ENCODE measurements at regions not wholly inside any gene's neighbourhood (a gene's known extent, or its start where the extent isn't known, plus 50 kb on each side); places are given as distances from the start of the nearest gene placed in this dataset.

GRCh38 chr10:33799281-33799943, 464.9 kb upstream of the NRP1 start:
- Histone ChIP-seq H3K4me3 (ENCODE audit: low read length) (no peak overlapping the region), H3K9me3 (ENCODE audit: control insufficient read depth, insufficient read depth, low read length) (no peaks in the 10 kb centered on the region), H3K4me2 (ENCODE audit: low read length) (no peak overlapping the region), H3K36me3 (ENCODE audit: control insufficient read depth, low read length) (no peaks in the 10 kb centered on the region), H3F3A (ENCODE audit: control insufficient read depth, insufficient read depth) (no peaks in the 10 kb centered on the region), H3K27ac (ENCODE audit: low read depth, low read length) (no peak overlapping the region), H3K9me2 (replicated peaks; ENCODE audit: control insufficient read depth, low read length) (no peaks in the 10 kb centered on the region), H3K79me2 (ENCODE audit: control insufficient read depth, low read length) (no peaks in the 10 kb centered on the region), H3K4me1 (ENCODE audit: control insufficient read depth, low read length) (no peaks in the 10 kb centered on the region), H4K20me1 (ENCODE audit: control insufficient read depth, insufficient read depth, low read depth, low read length) (no peaks in the 10 kb centered on the region), H3K27me3 (ENCODE audit: control insufficient read depth, low read length) (no peaks in the 10 kb centered on the region)
- TF ChIP-seq CTCF (IDR thresholded peaks at IDR 0.05; ENCODE audit: low read depth, low read length, poor library complexity, severe bottlenecking), result no peak
- no peak for TF ChIP-seq EZH2phosphoT487 (IDR thresholded peaks at IDR 0.05; ENCODE audit: borderline replicate concordance, low read length)

GRCh38 chr10:33798754-33799153, 464.3 kb upstream of the NRP1 start:
- no peaks in the 10 kb centered on the region for H3K9me2 ChIP-seq (replicated peaks; ENCODE audit: control insufficient read depth, low read length)
- H3K4me1 ChIP-seq (ENCODE audit: control insufficient read depth, low read length), result no peaks in the 10 kb centered on the region
- no peaks in the 10 kb centered on the region for H3K9me3 ChIP-seq (ENCODE audit: control insufficient read depth, insufficient read depth, low read length)
- H4K20me1 ChIP-seq (ENCODE audit: control insufficient read depth, insufficient read depth, low read depth, low read length), result no peaks in the 10 kb centered on the region
- no peaks in the 10 kb centered on the region for H3F3A ChIP-seq (ENCODE audit: control insufficient read depth, insufficient read depth)
- no peaks in the 10 kb centered on the region for H3K79me2 ChIP-seq (ENCODE audit: control insufficient read depth, low read length)
- no peak overlapping the region for H3K4me2 ChIP-seq (ENCODE audit: low read length)
- no peaks in the 10 kb centered on the region for H3K36me3 ChIP-seq (ENCODE audit: control insufficient read depth, low read length)
- H3K27ac ChIP-seq (ENCODE audit: low read depth, low read length), result no peak overlapping the region
- no peaks in the 10 kb centered on the region for H3K27me3 ChIP-seq (ENCODE audit: control insufficient read depth, low read length)
- H3K4me3 ChIP-seq (ENCODE audit: low read length), result no peak overlapping the region
- TF ChIP-seq EZH2phosphoT487 (IDR thresholded peaks at IDR 0.05; ENCODE audit: borderline replicate concordance, low read length) (no peak), CTCF (IDR thresholded peaks at IDR 0.05; ENCODE audit: low read depth, low read length, poor library complexity, severe bottlenecking) (no peak)

DNA sequence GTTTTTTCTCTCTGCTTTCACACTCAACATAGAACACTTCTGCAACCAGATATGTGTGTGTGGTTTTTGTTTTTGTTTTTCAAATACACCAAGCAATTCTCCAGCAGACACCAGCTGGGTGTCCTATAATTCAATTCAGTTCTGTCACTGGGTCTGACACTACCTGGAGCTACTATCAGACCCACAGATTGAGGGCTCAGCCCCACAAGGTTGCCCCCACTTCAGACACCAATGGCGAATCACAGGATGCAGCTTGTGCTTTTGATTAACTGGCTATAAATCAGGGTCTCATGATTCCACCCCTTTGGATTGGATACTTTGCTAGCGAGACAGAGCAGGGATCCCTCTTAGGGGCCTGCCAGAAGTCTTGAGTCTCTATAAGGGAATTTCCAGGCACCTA, 462.2 kb upstream of the NRP1 start:
- TF ChIP-seq CTCF (IDR thresholded peaks at IDR 0.05; ENCODE audit: low read depth, low read length, poor library complexity, severe bottlenecking), result no peak
- no peak for TF ChIP-seq EZH2phosphoT487 (IDR thresholded peaks at IDR 0.05; ENCODE audit: borderline replicate concordance, low read length)
- no peaks in the 10 kb centered on the region for H3K9me2 ChIP-seq (replicated peaks; ENCODE audit: control insufficient read depth, low read length)
- H3K4me2 ChIP-seq (ENCODE audit: low read length), result no peak overlapping the region
- H3K79me2 ChIP-seq (ENCODE audit: control insufficient read depth, low read length), result no peaks in the 10 kb centered on the region
- no peak overlapping the region for H3K4me3 ChIP-seq (ENCODE audit: low read length)
- no peak overlapping the region for H3K27ac ChIP-seq (ENCODE audit: low read depth, low read length)
- no peaks in the 10 kb centered on the region for H4K20me1 ChIP-seq (ENCODE audit: control insufficient read depth, insufficient read depth, low read depth, low read length)
- no peaks in the 10 kb centered on the region for H3K4me1 ChIP-seq (ENCODE audit: control insufficient read depth, low read length)
- no peaks in the 10 kb centered on the region for H3F3A ChIP-seq (ENCODE audit: control insufficient read depth, insufficient read depth)
- no peaks in the 10 kb centered on the region for H3K36me3 ChIP-seq (ENCODE audit: control insufficient read depth, low read length)
- no peaks in the 10 kb centered on the region for H3K9me3 ChIP-seq (ENCODE audit: control insufficient read depth, insufficient read depth, low read length)
- H3K27me3 ChIP-seq (ENCODE audit: control insufficient read depth, low read length), result no peaks in the 10 kb centered on the region
